SK-N-SH (cell line): ENCODE measurements at regions not wholly inside any gene's neighbourhood (a gene's known extent, or its start where the extent isn't known, plus 50 kb on each side); places are given as distances from the start of the nearest gene placed in this dataset.

Experiments
- CTCF ChIA-PET: fragments of 300-600, 350-600 bp; formaldehyde crosslinking; extraction: SDS; loops from one replicate; lab custom pipeline; 2021; lab: Yijun Ruan, JAX
- POLR2A ChIA-PET: fragments of 350-600 bp; sonication (Branson Sonifier 250); formaldehyde crosslinking; extraction: SDS; loops from one replicate; lab custom pipeline; 2020; ENCODE audit warnings: antibody characterized with exemption, inconsistent platforms; lab: Yijun Ruan, JAX
- DNase-seq: peaks from one replicate; pipeline ENCODE4 v3.0.0; 2012
- H2AFZ ChIP-seq: fragments of 200-600 bp; sonication (generic); 2 replicates; pipeline ENCODE4 v1.8.1; 2016; ENCODE audit warnings: antibody characterized with exemption, mild to moderate bottlenecking, low read depth
- H3F3A ChIP-seq: fragments of 200-600 bp; sonication (generic); replicated peaks from 2 replicates; pipeline ENCODE3; 2016; ENCODE audit warnings: antibody characterized with exemption, mild to moderate bottlenecking; ENCODE audit not compliant: insufficient read depth
- H3K27ac ChIP-seq, 2 experiments: fragments of 200-500 bp in 1 of 2; fragments of 200-600 bp in 1 of 2; sonication (Bioruptor generic) in 1 of 2; sonication (generic), shearing (Covaris generic) in 1 of 2; 2 replicates each; pipeline versions ENCODE4 v1.5.1 to v1.6.1; 2014 to 2016; ENCODE audit warnings: low read depth in 2 of 2, inconsistent platforms in 1 of 2, low read length in 1 of 2, mild to moderate bottlenecking in 1 of 2, mixed read lengths in 1 of 2
- H3K27me3 ChIP-seq: fragments of 200-600 bp; sonication (generic), shearing (Covaris generic); 2 replicates; pipeline ENCODE4 v1.6.1; 2016; ENCODE audit warnings: mixed run types; ENCODE audit not compliant: insufficient read depth
- H3K36me3 ChIP-seq, 2 experiments: fragments of 200-500 bp in 1 of 2; fragments of 200-600 bp in 1 of 2; sonication (Bioruptor generic) in 1 of 2; sonication (generic) in 1 of 2; replicated peaks in 1 of 2; 2 replicates each; pipeline versions ENCODE3 to v1.5.1; 2014 to 2016; ENCODE audit warnings: low read length in 1 of 2, mild to moderate bottlenecking in 1 of 2; ENCODE audit not compliant: insufficient read depth in 2 of 2, control insufficient read depth in 1 of 2
- H3K4me1 ChIP-seq, 2 experiments: fragments of 200-500 bp in 1 of 2; fragments of 200-600 bp in 1 of 2; sonication (Bioruptor generic) in 1 of 2; sonication (generic), shearing (Covaris generic) in 1 of 2; 2 replicates each; pipeline versions ENCODE4 v1.5.1 to v1.6.1; 2014 to 2016; ENCODE audit warnings: low read depth in 1 of 2, low read length in 1 of 2, mixed run types in 1 of 2; ENCODE audit not compliant: insufficient read depth in 2 of 2, control insufficient read depth in 1 of 2
- H3K4me2 ChIP-seq: fragments of 200-600 bp; sonication (generic), shearing (Covaris generic); 2 replicates; pipeline ENCODE4 v1.6.1; 2017; ENCODE audit warnings: mixed run types
- H3K4me3 ChIP-seq, 2 experiments: fragments of 200-500 bp in 1 of 2; fragments of 200-600 bp in 1 of 2; sonication (Bioruptor generic) in 1 of 2; sonication (generic), shearing (Covaris generic) in 1 of 2; 2 replicates each; pipeline versions ENCODE4 v1.5.1 to v1.8.1; 2014 to 2016; ENCODE audit warnings: low read depth in 2 of 2, inconsistent platforms in 1 of 2, low read length in 1 of 2, mild to moderate bottlenecking in 1 of 2, mixed read lengths in 1 of 2, moderate library complexity in 1 of 2
- H3K79me2 ChIP-seq: fragments of 200-600 bp; sonication (generic); 2 replicates; pipeline ENCODE4 v1.8.1; 2017; ENCODE audit warnings: mild to moderate bottlenecking; ENCODE audit not compliant: insufficient read depth
- H3K9ac ChIP-seq: fragments of 200-600 bp; sonication (generic); 2 replicates; pipeline ENCODE4 v1.6.1; 2017; ENCODE audit warnings: mixed run types
- H3K9me2 ChIP-seq: fragments of 200-600 bp; sonication (generic); 2 replicates; pipeline ENCODE4 v1.6.1; 2017; ENCODE audit warnings: mixed run types
- H3K9me3 ChIP-seq: fragments of 200-600 bp; sonication (generic); 2 replicates; pipeline ENCODE4 v1.6.1; 2017; ENCODE audit warnings: mixed run types, mild to moderate bottlenecking, moderate library complexity
- H4K20me1 ChIP-seq: fragments of 200-600 bp; sonication (generic); 2 replicates; pipeline ENCODE4 v1.6.1; 2017; ENCODE audit warnings: mild to moderate bottlenecking, mixed run types; ENCODE audit not compliant: insufficient read depth
- ELF1 ChIP-seq: IDR thresholded peaks from 2 replicates; pipeline ENCODE4 v1.4.0; 2012
- EZH2phosphoT487 ChIP-seq: fragments of 200-600 bp; sonication (generic); IDR thresholded peaks from 2 replicates; pipeline ENCODE4 v1.6.1; 2017; ENCODE audit warnings: low read depth, mixed run types, mild to moderate bottlenecking, antibody characterized with exemption, moderate library complexity, borderline replicate concordance
- FOSL2 ChIP-seq: IDR thresholded peaks from 2 replicates; pipeline ENCODE4 v1.4.0; 2012; ENCODE audit warnings: low read depth, mild to moderate bottlenecking, moderate library complexity, borderline replicate concordance
- FOXM1 ChIP-seq: IDR thresholded peaks from 2 replicates; pipeline ENCODE4 v1.4.0; 2012; ENCODE audit warnings: low read depth, mild to moderate bottlenecking
- JUND ChIP-seq: IDR thresholded peaks from 2 replicates; pipeline ENCODE4 v1.4.0; 2012
- MEF2A ChIP-seq: IDR thresholded peaks from 2 replicates; pipeline ENCODE4 v1.4.0; 2012; ENCODE audit warnings: low read depth, borderline replicate concordance
- NRF1 ChIP-seq: IDR thresholded peaks from 2 replicates; pipeline ENCODE4 v1.6.1; 2012; ENCODE audit warnings: low read depth, mild to moderate bottlenecking, low read length
- POLR2AphosphoS5 ChIP-seq: IDR thresholded peaks from 2 replicates; pipeline ENCODE4 v1.6.1; 2012; ENCODE audit warnings: low read depth, low read length
- RCOR1 ChIP-seq: fragments of 150-350 bp; IDR thresholded peaks from 2 replicates; pipeline ENCODE4 v1.6.1; 2017; ENCODE audit warnings: antibody characterized with exemption, low read length
- RFX5 ChIP-seq: IDR thresholded peaks from 2 replicates; pipeline ENCODE4 v1.6.1; 2012; ENCODE audit warnings: mild to moderate bottlenecking, improper control_type of control experiment, low read length
- RXRA ChIP-seq: IDR thresholded peaks from 2 replicates; pipeline ENCODE4 v1.4.0; 2012; ENCODE audit warnings: low read depth, mild to moderate bottlenecking, borderline replicate concordance
- SIN3A ChIP-seq: IDR thresholded peaks from 2 replicates; pipeline ENCODE4 v1.6.1; 2012; ENCODE audit warnings: low read depth, mild to moderate bottlenecking, low read length, moderate library complexity, borderline replicate concordance
- SMC3 ChIP-seq: IDR thresholded peaks from 2 replicates; pipeline ENCODE4 v1.6.1; 2012; ENCODE audit warnings: low read depth, low read length, improper control_type of control experiment
- TAF1 ChIP-seq: IDR thresholded peaks from 2 replicates; pipeline ENCODE4 v1.6.1; 2012; ENCODE audit warnings: low read depth, mild to moderate bottlenecking, low read length, moderate library complexity, borderline replicate concordance
- TCF12 ChIP-seq: IDR thresholded peaks from 2 replicates; pipeline ENCODE4 v1.4.0; 2012
- YY1 ChIP-seq: IDR thresholded peaks from 2 replicates; pipeline ENCODE4 v1.4.0; 2012; ENCODE audit warnings: low read depth, mild to moderate bottlenecking
- WGBS: methylation state at CpG from one replicate; pipeline ENCODE4 v1.1.6; 2017; ENCODE audit warnings: low lambda C conversion rate; 5-methylcytosine and 5-hydroxymethylcytosine counted together
- TF ChIP-seq, protein P1 (sequence below): fragments of 150-350 bp; IDR thresholded peaks from 2 replicates; pipeline ENCODE4 v1.6.1; 2016; ENCODE audit warnings: mild to moderate bottlenecking, low read depth, low read length
- TF ChIP-seq, protein P2 (sequence below): IDR thresholded peaks from 2 replicates; pipeline ENCODE4 v1.4.0; 2012; ENCODE audit warnings: low read depth
- TF ChIP-seq, protein P3 (sequence below): fragments of 150-350 bp; IDR thresholded peaks from 2 replicates; pipeline ENCODE4 v1.6.1; 2017; ENCODE audit warnings: antibody characterized with exemption, low read length, low read depth, borderline replicate concordance

DNA sequence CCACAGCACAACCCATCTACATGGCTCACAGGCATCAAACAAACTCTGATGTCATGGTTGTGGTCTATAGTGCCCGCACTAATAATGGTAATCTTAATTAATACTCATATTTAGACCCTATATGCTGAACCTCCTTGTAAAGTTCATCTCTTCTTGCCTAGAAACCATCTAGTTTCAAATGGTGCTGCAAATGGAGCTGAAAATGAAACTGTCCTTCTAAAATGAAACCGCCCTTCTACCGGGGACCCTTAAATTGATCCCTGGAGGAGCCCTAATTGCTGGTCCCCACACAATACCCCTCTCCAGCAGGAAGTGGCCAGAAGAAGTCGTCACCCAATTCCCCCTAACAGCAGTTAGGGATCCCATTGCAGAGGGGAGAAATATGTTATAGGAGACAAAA is 612.6 kb downstream of the MRPL39 start:
- H3K27me3 ChIP-seq, result no peaks in the 10 kb centered on the region
- WGBS, result 92% methylated on average over 4 of the region's 4 CpGs
- peak overlapping the region; percentile 33; the same call in 1 of the 2 replicates for H2AFZ ChIP-seq
- no peaks in the 10 kb centered on the region for H3K9me2 ChIP-seq
- no peaks in the 10 kb centered on the region for H3F3A ChIP-seq
- no peaks in the 10 kb centered on the region for H4K20me1 ChIP-seq
- no peak overlapping the region for H3K4me3 ChIP-seq
- no peak overlapping the region for H3K4me2 ChIP-seq
- H3K36me3 ChIP-seq, result no peaks in the 10 kb centered on the region
- H3K9ac ChIP-seq, result no peak overlapping the region
- TF ChIP-seq JUND, result no peak
- TF ChIP-seq RCOR1, result no peak
- no peak for TF ChIP-seq FOXM1
- no peak for TF ChIP-seq TAF1
- no peak for TF ChIP-seq EZH2phosphoT487
- no peak for TF ChIP-seq ELF1
- TF ChIP-seq, protein P1, sequence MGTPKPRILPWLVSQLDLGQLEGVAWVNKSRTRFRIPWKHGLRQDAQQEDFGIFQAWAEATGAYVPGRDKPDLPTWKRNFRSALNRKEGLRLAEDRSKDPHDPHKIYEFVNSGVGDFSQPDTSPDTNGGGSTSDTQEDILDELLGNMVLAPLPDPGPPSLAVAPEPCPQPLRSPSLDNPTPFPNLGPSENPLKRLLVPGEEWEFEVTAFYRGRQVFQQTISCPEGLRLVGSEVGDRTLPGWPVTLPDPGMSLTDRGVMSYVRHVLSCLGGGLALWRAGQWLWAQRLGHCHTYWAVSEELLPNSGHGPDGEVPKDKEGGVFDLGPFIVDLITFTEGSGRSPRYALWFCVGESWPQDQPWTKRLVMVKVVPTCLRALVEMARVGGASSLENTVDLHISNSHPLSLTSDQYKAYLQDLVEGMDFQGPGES, result no peak
- TF ChIP-seq YY1, result no peak
- TF ChIP-seq SMC3, result no peak
- TF ChIP-seq FOSL2, result no peak
- no peak for TF ChIP-seq MEF2A
- TF ChIP-seq RXRA, result no peak
- TF ChIP-seq NRF1, result no peak
- TF ChIP-seq SIN3A, result no peak
- TF ChIP-seq, protein P2, sequence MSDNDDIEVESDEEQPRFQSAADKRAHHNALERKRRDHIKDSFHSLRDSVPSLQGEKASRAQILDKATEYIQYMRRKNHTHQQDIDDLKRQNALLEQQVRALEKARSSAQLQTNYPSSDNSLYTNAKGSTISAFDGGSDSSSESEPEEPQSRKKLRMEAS, result no peak
- TF ChIP-seq POLR2AphosphoS5, result no peak
- no peaks in the 10 kb centered on the region for H3K9me3 ChIP-seq
- CTCF ChIA-PET, result interaction anchor here (1.2 kb wide), 1 partner anchor 11 kb away, joined by 5 read pairs; no protein-coding TSS in a partner anchor
- peaks cover 0 to 3% of the 10 kb centered on the region in 2 experiments; a peak in 1 of 4 replicates for H3K4me1 ChIP-seq
- POLR2A ChIA-PET, result no interaction called here
- DNase-seq, result no peak
- no peak overlapping the region for H3K27ac ChIP-seq
- H3K79me2 ChIP-seq, result no peaks in the 10 kb centered on the region

DNA sequence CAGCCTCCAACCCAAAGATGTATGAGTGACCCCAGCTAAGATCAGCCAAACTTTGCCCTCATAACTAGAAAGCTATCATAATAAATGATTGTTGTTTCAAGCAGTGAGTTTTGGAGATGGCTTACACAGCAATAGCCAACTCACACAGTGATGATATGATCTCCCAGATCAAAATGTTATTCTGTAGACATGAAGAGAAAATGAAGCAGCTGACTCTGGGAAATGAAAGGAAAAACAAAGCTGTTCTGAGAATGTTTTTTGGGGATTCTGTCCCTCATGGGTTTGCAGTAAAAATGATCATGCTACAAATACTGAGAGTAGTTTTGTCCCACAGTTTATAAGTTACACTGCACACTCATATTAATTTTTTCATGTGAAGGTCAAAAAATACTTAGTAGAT is 617.8 kb downstream of the MRPL39 start:
- Histone ChIP-seq H3K27me3 (no peaks in the 10 kb centered on the region), H3K4me3 (no peak overlapping the region), H3F3A (no peaks in the 10 kb centered on the region), H3K9me2 (no peaks in the 10 kb centered on the region), H3K4me1 (no peaks in the 10 kb centered on the region), H3K4me2 (no peak overlapping the region), H3K36me3 (no peaks in the 10 kb centered on the region), H3K9me3 (no peaks in the 10 kb centered on the region), H3K27ac (no peak overlapping the region; a peak in 1 of 4 replicates), H3K79me2 (no peaks in the 10 kb centered on the region), H2AFZ (no peak overlapping the region), H4K20me1 (no peaks in the 10 kb centered on the region), H3K9ac (no peak overlapping the region)
- ChIA-PET POLR2A (no interaction called here), CTCF (no interaction called here)
- DNase-seq, result no peak
- TF ChIP-seq SIN3A (no peak), RFX5 (no peak), FOSL2 (no peak), ELF1 (no peak), RXRA (no peak), EZH2phosphoT487 (no peak), TCF12 (no peak), POLR2AphosphoS5 (no peak)
- TF ChIP-seq, protein P3, sequence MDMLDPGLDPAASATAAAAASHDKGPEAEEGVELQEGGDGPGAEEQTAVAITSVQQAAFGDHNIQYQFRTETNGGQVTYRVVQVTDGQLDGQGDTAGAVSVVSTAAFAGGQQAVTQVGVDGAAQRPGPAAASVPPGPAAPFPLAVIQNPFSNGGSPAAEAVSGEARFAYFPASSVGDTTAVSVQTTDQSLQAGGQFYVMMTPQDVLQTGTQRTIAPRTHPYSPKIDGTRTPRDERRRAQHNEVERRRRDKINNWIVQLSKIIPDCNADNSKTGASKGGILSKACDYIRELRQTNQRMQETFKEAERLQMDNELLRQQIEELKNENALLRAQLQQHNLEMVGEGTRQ, result no peak
